Cardiac fibroblast (primary cell): ENCODE measurements at regions not wholly inside any gene's neighbourhood (a gene's known extent, or its start where the extent isn't known, plus 50 kb on each side); places are given as distances from the start of the nearest gene placed in this dataset.
A peak's percentile ranks its signal among the peaks of the same experiment; 100 is the strongest.

Source experiments
- DNase-seq, 2 donors: peaks; one replicate each; pipeline versions ENCODE4 v3.0.0 to v3.0.0-alpha.2; 2010; ENCODE audit warnings: low read depth in 2 of 2
- H3K4me3 ChIP-seq, 2 donors: replicated peaks in 1 of 2; 1 replicate in 1 of 2; 2 replicates in 1 of 2; pipeline ENCODE4 v1.5.1; 2011; ENCODE audit warnings: low read depth in 2 of 2, low read length in 2 of 2, mild to moderate bottlenecking in 2 of 2, moderate library complexity in 1 of 2
- TF ChIP-seq, protein P1 (sequence below): IDR thresholded peaks from one replicate; pipeline ENCODE4 v1.5.1; 2011; ENCODE audit warnings: low read depth, mild to moderate bottlenecking, low read length, inconsistent platforms

DNA sequence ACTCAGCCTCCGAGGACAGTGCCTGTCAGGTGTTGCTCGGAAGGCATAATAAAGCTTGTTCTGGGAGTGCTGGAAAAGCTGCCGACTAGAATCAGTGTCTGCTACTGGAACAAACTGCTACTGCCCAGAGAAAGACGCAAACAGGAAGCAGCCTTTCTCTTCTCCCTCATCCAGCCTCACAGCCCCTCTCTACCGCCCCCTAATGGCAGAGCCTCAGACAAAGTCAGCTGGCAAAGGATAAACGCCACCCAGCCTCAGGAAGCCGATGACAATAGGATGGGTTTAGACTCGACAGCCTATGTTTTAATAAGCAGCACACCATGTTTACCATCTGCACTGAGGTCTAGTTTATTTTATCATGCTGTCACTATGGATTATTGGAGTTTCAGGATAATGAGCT lies 169.5 kb upstream of the LYZL1 start:
- DNase-seq, result peak; percentile 21 to 38
- H3K4me3 ChIP-seq, result no peak overlapping the region
- TF ChIP-seq, protein P1, sequence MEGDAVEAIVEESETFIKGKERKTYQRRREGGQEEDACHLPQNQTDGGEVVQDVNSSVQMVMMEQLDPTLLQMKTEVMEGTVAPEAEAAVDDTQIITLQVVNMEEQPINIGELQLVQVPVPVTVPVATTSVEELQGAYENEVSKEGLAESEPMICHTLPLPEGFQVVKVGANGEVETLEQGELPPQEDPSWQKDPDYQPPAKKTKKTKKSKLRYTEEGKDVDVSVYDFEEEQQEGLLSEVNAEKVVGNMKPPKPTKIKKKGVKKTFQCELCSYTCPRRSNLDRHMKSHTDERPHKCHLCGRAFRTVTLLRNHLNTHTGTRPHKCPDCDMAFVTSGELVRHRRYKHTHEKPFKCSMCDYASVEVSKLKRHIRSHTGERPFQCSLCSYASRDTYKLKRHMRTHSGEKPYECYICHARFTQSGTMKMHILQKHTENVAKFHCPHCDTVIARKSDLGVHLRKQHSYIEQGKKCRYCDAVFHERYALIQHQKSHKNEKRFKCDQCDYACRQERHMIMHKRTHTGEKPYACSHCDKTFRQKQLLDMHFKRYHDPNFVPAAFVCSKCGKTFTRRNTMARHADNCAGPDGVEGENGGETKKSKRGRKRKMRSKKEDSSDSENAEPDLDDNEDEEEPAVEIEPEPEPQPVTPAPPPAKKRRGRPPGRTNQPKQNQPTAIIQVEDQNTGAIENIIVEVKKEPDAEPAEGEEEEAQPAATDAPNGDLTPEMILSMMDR, result peak; percentile 56

DNA sequence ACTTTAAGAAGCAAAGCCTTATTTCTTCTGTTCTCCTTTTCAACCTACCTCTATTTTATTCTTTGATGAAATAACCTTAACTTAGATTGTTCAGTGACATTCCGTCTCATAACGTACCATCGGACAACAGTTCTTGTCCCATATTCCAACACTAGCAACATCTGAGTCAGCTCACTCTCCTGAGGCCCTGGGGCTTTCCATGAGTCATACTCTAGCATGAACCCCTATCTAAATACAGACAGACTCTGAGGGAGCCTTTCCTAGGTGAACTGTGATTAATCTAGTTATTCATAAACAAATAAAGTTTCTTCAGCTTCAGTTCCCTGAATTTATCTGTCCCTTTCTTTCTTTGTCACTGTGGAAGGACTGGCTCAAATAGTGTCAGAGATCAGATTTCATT lies 168.7 kb upstream of the LYZL1 start:
- DNase-seq, result peak; percentile 65 to 76
- TF ChIP-seq, protein P1, result no peak
- H3K4me3 ChIP-seq, result no peak overlapping the region

DNA sequence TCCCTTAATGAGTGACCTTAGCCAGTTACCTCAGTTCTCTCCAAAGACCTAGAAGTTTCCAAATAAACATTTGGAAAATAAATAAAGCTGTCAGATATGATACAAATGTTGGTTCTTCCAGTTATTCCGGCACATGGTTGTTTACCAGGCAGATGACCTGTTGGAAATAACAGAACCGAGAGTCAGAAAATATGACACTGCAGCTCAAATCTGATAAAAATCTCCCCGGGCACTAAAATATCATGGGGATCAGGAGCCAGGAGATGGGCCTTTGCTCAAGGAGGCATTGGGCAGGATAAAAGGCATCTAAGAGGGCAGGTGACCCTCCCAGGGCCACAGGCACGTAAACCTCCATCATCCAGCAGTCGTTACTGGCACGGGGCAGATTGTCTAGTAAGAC lies 164.0 kb upstream of the LYZL1 start:
- TF ChIP-seq, protein P1, result no peak
- DNase-seq, result no peak
- H3K4me3 ChIP-seq, result no peak overlapping the region

DNA sequence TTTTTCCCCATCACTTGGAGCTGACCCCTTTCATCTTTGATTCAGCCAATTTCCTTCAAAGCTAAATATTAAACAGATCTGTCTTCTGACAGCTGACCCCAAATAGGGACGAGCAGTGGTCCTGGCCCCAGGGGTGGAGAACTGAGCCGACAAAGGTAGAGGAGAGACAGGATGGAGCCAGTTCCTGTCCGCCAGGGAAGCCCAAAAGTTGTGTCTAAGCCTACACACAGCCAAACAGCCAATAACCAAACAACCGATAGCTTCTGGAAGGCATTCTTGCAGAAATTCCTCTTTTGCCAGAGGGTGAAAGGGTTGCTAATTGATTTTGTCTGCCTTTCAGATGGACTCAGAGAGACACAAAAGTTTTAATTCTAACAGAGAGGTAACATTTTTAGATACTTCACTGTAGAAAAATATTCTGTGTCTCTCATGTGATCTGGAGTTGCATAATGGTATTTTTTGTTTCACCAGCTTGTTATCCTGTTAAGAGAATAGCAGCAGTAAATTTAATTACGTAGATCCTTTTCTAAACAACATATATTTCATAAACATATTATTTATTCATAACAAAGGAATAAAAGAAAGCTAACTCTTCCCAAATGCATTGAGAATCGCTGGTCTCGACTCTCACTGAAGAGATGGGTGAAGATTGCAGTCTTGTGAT lies 161.7 kb upstream of the LYZL1 start:
- no peak for DNase-seq
- H3K4me3 ChIP-seq, result no peak overlapping the region
- TF ChIP-seq, protein P1, result no peak

DNA sequence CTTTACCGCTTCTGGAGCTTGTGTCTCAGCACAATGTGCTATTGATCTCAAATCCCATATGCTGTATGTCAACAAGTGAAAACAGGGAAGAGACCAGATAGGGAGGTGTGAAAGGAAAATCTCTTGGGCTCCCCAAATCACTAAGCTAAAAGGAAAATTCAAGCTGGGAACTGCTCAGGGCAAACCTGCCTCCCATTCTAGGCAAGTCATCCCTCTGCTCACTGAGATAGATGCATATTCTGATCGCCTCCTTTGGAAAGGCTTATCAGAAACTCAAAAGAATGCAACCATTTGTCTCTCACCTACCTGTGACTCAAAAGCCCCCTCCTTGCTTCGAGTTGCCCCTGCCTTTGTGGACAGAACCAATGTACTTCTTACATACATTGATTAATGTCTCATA lies 161.1 kb upstream of the LYZL1 start:
- TF ChIP-seq, protein P1, result no peak
- no peak for DNase-seq

DNA sequence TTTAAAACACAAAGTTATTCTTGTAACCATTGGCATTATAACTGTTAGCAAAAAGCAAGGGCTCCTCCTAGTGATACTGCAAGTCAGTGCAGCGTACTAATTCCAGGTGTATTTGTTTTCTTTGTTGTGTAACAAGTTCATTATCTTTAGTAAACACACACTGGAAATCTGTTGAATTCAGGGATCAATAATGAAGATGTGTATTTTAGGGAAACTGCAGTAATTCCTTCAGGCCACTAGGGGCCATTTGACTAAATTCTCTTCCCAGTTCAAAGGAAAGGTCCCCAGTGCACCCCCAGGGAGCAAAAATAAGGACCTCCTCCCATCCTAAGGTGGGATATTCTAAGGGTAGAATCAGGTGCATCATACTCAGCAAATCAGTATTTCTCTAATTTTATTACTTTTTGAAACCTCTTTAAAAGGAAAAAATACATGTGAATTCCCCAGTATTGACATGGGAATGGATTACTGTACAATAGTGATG lies 158.6 kb upstream of the LYZL1 start:
- DNase-seq, result peak; percentile 59 to 68
- TF ChIP-seq, protein P1, result peak; percentile 69
- no peak overlapping the region for H3K4me3 ChIP-seq

More for the DNA sequence above, 161.1 kb upstream of the LYZL1 start:
- no peak overlapping the region for H3K4me3 ChIP-seq
